ENCODE measurements at regions not wholly inside any gene's neighbourhood (a gene's known extent, or its start where the extent isn't known, plus 50 kb on each side); places are given as distances from the start of the nearest gene placed in this dataset.
"Not testable (repeated sequence)": the region's sequence is repeated elsewhere in the genome, so short reads cannot be mapped to it uniquely, and the experiment has no call there.

GRCh38 chr6:14561563-14561962, 444.0 kb downstream of the CD83 start:
- not testable (repeated sequence) for TF ChIP-seq POLR2A (IDR thresholded peaks at IDR 0.05); EP300 (IDR thresholded peaks at IDR 0.05; ENCODE audit: low read depth); POLR2AphosphoS5 (IDR thresholded peaks at IDR 0.05)
- TF ChIP-seq, protein P1, sequence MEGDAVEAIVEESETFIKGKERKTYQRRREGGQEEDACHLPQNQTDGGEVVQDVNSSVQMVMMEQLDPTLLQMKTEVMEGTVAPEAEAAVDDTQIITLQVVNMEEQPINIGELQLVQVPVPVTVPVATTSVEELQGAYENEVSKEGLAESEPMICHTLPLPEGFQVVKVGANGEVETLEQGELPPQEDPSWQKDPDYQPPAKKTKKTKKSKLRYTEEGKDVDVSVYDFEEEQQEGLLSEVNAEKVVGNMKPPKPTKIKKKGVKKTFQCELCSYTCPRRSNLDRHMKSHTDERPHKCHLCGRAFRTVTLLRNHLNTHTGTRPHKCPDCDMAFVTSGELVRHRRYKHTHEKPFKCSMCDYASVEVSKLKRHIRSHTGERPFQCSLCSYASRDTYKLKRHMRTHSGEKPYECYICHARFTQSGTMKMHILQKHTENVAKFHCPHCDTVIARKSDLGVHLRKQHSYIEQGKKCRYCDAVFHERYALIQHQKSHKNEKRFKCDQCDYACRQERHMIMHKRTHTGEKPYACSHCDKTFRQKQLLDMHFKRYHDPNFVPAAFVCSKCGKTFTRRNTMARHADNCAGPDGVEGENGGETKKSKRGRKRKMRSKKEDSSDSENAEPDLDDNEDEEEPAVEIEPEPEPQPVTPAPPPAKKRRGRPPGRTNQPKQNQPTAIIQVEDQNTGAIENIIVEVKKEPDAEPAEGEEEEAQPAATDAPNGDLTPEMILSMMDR (IDR thresholded peaks at IDR 0.05), result not testable (repeated sequence)
